ENCODE measurements at regions not wholly inside any gene's neighbourhood (a gene's known extent, or its start where the extent isn't known, plus 50 kb on each side); places are given as distances from the start of the nearest gene placed in this dataset.

DNA sequence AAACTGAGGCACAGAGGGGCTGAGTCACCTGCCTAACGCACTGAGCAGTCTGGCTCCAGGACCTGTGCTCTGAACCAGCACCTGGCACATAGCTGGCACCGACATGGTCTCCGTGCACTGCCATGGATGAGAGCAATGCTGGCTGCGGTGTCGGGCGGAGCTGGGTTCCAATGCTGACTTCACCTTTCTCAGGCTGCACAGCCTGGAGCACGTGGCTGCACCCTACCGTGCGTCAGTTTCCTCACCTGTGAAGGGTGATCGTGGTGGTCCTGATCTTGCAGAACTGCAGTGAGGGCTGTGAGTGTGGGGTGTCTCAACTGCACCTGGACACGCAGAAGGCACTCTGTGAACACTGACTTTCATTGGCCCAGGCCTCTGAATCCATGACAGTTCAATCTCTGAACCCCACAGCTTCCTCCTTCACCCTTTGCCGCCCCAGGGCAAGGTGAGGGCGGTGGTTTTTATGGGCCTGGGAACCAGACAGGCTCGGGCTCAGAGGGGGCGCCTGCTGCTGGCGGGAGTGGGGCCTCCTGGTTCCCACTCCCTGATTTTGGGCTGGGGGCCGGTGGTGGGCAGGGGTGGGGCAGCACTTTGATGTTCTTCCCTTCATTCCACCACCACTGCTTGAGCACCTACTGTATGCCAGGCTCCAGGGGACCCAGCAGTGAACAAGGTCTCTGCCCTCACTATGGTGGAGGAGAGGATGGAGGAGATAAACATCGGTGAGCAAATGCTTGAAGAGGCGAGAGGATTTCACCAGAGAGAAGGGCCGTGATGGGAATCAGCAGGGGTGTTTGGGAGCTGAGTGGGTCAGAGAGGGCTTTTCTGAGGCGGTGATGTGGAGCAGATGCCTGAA, 102.9 kb downstream of the CEBPB start:
- TF ChIP-seq, protein P1, sequence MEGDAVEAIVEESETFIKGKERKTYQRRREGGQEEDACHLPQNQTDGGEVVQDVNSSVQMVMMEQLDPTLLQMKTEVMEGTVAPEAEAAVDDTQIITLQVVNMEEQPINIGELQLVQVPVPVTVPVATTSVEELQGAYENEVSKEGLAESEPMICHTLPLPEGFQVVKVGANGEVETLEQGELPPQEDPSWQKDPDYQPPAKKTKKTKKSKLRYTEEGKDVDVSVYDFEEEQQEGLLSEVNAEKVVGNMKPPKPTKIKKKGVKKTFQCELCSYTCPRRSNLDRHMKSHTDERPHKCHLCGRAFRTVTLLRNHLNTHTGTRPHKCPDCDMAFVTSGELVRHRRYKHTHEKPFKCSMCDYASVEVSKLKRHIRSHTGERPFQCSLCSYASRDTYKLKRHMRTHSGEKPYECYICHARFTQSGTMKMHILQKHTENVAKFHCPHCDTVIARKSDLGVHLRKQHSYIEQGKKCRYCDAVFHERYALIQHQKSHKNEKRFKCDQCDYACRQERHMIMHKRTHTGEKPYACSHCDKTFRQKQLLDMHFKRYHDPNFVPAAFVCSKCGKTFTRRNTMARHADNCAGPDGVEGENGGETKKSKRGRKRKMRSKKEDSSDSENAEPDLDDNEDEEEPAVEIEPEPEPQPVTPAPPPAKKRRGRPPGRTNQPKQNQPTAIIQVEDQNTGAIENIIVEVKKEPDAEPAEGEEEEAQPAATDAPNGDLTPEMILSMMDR (IDR thresholded peaks at IDR 0.05), result no peak
- TF ChIP-seq POLR2A (IDR thresholded peaks at IDR 0.05), result no peak

All from lower leg skin (tissue), 3 donors.